Ectodermal cell (in vitro differentiated cells): ENCODE measurements at regions not wholly inside any gene's neighbourhood (a gene's known extent, or its start where the extent isn't known, plus 50 kb on each side); places are given as distances from the start of the nearest gene placed in this dataset.

Source experiments
- H3K27ac ChIP-seq: 2 replicates; pipeline ENCODE4 v1.7.0; 2013; ENCODE audit warnings: mild to moderate bottlenecking, low read depth, low read length; ENCODE audit not compliant: insufficient read depth, poor library complexity, severe bottlenecking
- H3K27me3 ChIP-seq: 2 replicates; pipeline ENCODE4 v1.7.0; 2013; ENCODE audit warnings: mild to moderate bottlenecking, low read length; ENCODE audit not compliant: insufficient read depth, control insufficient read depth, poor library complexity, severe bottlenecking
- H3K36me3 ChIP-seq: one replicate; pipeline ENCODE4 v1.7.0; 2013; ENCODE audit warnings: low read length; ENCODE audit not compliant: control insufficient read depth, insufficient read depth
- H3K4me1 ChIP-seq: one replicate; pipeline ENCODE4 v1.7.0; 2013; ENCODE audit warnings: low read length; ENCODE audit not compliant: control insufficient read depth, insufficient read depth
- H3K4me3 ChIP-seq: 2 replicates; pipeline ENCODE4 v1.7.0; 2013; ENCODE audit warnings: low read depth, low read length, control low read depth; ENCODE audit not compliant: insufficient read depth
- H3K9me3 ChIP-seq: 2 replicates; pipeline ENCODE4 v1.7.0; 2013; ENCODE audit warnings: mild to moderate bottlenecking, low read length, moderate library complexity; ENCODE audit not compliant: control insufficient read depth
- WGBS, 2 experiments: methylation state at CpG; one replicate each; pipeline ENCODE4 v1.1.7; 2013; ENCODE audit warnings: missing lambda C conversion rate in 2 of 2; 5-methylcytosine and 5-hydroxymethylcytosine counted together

DNA sequence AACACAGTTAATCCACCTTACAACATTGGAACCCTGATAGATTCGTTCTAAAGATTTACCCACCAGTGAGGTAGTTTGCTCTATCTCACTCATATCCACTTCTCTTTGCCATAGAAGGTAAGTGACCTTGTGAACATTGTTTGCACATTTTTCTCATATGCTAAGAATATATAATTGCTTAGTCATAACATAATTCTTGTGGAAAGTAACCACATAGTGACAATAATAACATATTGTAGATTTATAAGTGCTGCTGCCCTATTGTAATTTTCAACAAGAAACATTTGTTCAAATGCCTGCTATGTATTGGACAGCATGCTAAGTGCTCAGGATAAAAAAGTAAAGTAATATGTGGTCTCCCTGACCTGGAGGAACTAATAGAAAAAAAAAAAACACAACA is 554.2 kb upstream of the KCNMB2 start:
- WGBS, 2 experiments, result 86 to 100% methylated on average over 1 of the region's 1 CpG
- H3K4me3 ChIP-seq, result no peak overlapping the region
- no peaks in the 10 kb centered on the region for H3K36me3 ChIP-seq
- H3K27me3 ChIP-seq, result no peaks in the 10 kb centered on the region
- no peaks in the 10 kb centered on the region for H3K4me1 ChIP-seq
- no peak overlapping the region for H3K27ac ChIP-seq
- no peaks in the 10 kb centered on the region for H3K9me3 ChIP-seq

DNA sequence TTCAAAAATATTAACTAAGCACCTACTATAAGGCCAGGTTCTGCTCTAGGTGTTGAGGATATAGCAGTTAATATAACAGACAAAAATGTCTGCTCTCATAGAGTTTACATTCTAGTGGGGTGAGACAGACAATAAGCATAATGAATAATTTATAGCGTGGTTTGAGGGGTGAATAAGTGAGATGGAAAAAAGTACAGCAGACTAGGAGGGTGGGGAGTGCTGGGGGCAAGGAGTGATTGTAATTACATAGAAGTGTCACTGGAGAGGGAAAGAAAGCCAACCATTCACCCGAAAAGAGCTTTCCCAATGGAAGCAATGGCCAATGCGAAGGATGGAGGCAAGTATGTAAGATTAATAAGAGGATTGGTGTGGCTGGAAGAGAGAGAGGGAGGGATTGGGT is 552.9 kb upstream of the KCNMB2 start:
- Histone ChIP-seq H3K4me1 (no peaks in the 10 kb centered on the region), H3K9me3 (no peaks in the 10 kb centered on the region), H3K27me3 (no peaks in the 10 kb centered on the region), H3K4me3 (no peak overlapping the region), H3K27ac (no peak overlapping the region), H3K36me3 (no peaks in the 10 kb centered on the region)
- 97% methylated on average over 3 of the region's 3 CpGs for WGBS, 2 experiments

DNA sequence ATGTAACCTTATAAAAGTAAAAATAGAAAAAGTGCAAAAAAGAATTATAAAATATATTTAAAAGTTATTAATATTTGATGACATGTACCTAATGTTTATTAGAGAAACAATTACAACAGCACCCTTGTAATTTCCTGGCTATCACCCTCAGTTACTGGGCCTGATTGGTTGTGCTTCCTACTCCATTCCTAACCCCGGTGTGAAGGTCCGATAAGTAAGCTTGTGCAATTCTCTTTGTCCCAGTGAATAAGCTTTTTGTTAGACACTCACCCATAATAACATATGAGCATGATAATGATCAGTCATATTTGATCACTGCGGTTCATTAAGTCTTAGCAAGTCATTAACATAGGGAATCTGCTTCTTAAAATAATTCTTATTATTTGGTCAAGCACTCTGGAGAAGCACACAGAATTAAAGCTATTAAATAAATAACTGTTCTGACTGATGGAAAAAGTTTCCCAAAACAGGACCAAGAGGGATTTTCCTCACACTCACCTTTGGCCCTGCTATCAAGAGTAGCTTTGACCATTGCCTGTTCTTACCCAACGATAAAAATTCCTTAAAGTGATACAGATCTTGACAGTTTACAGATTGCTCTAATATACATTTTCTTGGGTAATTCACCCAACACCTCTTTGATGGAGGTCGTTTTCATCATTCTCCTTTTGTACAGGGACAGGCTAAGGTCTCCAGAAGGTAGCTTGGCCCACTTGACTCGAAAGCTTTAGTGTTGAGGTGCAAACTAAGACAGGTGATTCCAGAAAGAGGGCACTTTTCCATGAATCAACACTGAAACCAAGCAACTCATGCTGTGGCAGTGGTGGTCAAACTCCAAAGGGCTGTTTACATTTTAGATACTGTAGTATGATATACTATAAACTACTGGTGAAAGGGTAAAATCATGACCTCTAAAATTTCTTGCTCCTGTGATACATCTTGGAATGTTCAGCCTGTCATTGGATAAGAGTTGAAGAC is 543.0 kb upstream of the KCNMB2 start:
- H3K4me1 ChIP-seq, result no peaks in the 10 kb centered on the region
- no peaks in the 10 kb centered on the region for H3K9me3 ChIP-seq
- H3K36me3 ChIP-seq, result no peaks in the 10 kb centered on the region
- WGBS, 2 experiments, result 91 to 95% methylated on average over 5 to 6 of the region's 6 CpGs
- no peak overlapping the region for H3K27ac ChIP-seq
- H3K27me3 ChIP-seq, result no peaks in the 10 kb centered on the region
- H3K4me3 ChIP-seq, result no peak overlapping the region

DNA sequence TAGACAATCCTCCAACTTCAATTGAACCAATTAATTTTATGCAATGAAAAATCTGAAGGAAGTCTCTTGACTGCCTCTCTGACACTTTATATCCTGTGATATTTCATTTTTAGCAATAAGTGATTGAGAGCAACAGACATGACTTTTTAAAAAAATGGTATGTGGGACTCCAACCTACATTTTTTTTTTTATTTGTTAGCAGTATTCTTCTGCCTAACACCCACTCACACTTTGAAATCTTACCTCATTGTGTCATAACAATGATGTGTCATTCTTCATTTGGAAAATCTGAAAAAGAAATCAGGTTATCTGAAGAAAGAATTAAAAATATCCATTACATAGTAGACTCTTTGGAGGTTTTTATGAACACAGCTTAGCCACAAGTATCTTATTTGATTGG is 541.3 kb upstream of the KCNMB2 start:
- Histone ChIP-seq H3K9me3 (no peaks in the 10 kb centered on the region), H3K27ac (no peak overlapping the region), H3K4me1 (no peaks in the 10 kb centered on the region), H3K27me3 (no peaks in the 10 kb centered on the region), H3K36me3 (no peaks in the 10 kb centered on the region), H3K4me3 (no peak overlapping the region)

DNA sequence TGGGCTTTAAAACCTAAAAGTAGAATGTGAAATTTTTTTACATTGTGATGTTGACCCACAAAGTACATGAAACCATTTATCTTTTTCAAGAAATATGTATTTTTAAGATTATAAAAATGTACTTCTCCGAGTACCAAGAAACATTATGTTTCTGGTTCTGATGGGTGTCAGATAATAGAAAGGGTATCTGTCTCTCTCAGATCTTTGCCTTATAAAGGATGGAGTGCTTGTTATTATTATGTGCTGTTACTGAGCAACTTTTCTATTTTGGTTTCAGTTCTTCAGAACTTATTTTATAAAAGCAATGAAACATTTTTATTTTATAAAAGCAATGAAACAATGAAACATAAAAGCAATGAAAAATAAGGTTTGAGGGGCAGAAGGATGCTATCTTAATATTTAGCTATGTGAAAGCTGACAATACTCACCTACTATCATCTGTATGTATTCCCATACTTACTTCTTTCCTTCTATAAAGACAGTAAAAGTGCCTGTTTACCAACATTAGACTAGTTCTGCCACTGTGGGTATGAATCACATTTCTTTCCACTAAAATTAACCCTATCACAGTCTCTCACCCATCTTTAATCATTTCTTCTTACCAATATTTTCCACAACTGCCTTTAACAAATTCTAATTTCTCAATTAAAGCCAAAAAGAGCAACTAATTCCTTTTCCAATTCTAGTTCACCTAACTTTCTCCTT is 540.7 kb upstream of the KCNMB2 start:
- Histone ChIP-seq H3K4me3 (no peak overlapping the region), H3K4me1 (no peaks in the 10 kb centered on the region), H3K27me3 (no peaks in the 10 kb centered on the region), H3K9me3 (no peaks in the 10 kb centered on the region), H3K36me3 (no peaks in the 10 kb centered on the region), H3K27ac (no peak overlapping the region)
- 86 to 87% methylated on average over 1 of the region's 1 CpG for WGBS, 2 experiments

DNA sequence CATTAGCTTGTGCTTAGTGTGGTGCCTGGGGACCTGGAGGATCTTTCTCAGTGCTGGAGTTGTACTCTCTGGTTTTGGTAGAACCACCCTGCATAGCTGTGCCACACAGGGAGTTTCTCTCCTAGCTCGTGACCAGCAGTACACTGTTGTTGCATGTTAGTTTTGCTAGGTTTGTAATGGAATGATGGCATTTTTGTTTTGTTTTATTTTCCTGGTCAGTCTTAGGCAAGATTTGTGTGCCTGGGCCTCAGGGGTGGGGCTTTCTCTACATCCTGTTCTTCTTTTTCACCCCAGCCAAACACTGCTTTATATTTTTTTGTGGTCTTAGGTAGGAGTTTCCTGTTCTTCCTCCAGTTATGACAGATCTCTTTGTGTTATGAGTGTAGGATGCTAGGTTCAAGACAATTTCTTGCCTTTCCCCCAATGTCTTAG is 534.5 kb upstream of the KCNMB2 start:
- no peak overlapping the region for H3K4me3 ChIP-seq
- H3K4me1 ChIP-seq, result no peaks in the 10 kb centered on the region
- H3K27ac ChIP-seq, result no peak overlapping the region
- WGBS, 2 experiments, result 88 to 89% methylated on average over 1 of the region's 1 CpG
- H3K36me3 ChIP-seq, result no peaks in the 10 kb centered on the region
- no peaks in the 10 kb centered on the region for H3K27me3 ChIP-seq
- no peaks in the 10 kb centered on the region for H3K9me3 ChIP-seq

DNA sequence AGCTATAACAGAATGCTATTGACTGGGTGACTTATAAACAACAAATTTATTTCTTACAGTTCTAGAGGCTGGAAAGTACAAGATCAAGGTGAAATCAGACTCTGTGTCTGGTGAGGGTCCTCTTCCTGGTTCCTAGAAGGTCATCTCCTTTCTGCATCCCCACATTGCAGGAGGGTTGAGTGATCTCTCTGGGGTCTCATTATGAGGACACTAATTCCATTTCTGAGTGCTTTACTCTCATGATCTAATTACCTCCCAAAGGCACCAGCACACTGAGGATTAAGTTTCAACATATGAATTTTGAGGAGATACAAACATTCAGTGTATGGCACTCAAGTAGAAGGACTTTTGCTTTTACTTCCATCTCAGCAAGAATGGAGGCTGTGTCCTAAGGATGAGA is 534.1 kb upstream of the KCNMB2 start:
- Histone ChIP-seq H3K27ac (no peak overlapping the region), H3K4me1 (no peaks in the 10 kb centered on the region), H3K27me3 (no peaks in the 10 kb centered on the region), H3K4me3 (no peak overlapping the region), H3K36me3 (no peaks in the 10 kb centered on the region), H3K9me3 (no peaks in the 10 kb centered on the region)

DNA sequence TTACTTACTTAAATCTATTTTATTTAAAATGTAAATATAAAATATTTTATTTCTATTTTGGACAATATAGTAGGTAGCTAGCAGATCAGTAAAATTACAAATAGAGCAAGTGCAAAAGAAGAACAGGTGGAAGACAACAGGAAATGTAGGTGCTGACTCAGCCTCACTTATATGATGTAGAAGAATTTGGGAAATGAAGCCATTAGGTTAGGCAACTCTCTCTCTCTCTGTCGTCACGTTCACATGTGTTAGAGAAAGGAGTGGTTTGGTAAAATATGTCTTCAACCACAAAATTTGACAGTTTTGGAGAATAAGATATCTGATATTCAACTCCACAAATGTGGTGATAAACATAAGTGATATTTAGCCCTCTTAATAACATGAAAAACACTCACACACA is 532.5 kb upstream of the KCNMB2 start:
- Histone ChIP-seq H3K27me3 (no peaks in the 10 kb centered on the region), H3K4me3 (no peak overlapping the region), H3K9me3 (no peaks in the 10 kb centered on the region), H3K36me3 (no peaks in the 10 kb centered on the region), H3K27ac (no peak overlapping the region), H3K4me1 (no peaks in the 10 kb centered on the region)
- 100% methylated on average over 1 to 2 of the region's 2 CpGs for WGBS, 2 experiments

DNA sequence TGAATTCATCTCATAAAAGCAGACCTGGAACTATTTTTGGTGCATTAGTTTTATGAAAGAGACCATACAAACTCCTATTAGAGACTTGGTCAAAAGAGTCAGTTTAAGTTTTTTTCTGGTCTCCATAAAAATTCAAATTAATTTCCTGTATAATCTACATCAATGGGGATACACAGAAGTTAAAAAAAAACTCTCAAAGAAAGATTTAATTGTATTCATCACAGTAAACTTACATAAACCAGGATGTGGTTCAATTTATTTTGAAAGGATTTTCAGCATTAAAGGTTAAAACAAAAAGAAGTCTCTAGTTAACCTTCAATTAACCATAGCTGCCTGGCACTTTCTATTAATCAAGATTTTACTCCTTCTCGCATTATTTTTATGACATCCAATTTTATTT is 530.3 kb upstream of the KCNMB2 start:
- no peaks in the 10 kb centered on the region for H3K9me3 ChIP-seq
- H3K4me3 ChIP-seq, result no peak overlapping the region
- no peak overlapping the region for H3K27ac ChIP-seq
- no peaks in the 10 kb centered on the region for H3K36me3 ChIP-seq
- H3K27me3 ChIP-seq, result no peaks in the 10 kb centered on the region
- 100% methylated on average over 1 of the region's 1 CpG; no CpG with 5 or more reads in 1 of the 2 experiments for WGBS, 2 experiments
- H3K4me1 ChIP-seq, result no peaks in the 10 kb centered on the region

DNA sequence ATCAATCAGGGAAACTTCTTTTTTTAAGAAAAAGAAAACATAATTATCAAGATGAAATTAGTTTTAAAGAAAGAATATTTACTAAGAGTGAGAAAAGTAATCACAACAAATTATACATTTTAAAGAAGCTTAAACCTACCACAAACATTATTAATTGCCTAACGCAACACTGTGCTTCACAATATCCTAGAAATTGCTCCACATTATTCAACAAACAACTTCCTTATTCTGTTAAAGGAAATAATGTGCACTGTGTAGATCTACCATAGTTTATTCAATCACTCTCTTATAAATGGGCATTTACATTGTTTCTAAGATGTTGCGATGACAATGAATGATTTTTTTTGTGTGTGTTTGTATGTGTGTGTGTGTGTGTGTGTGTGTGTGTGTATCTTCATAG is 525.9 kb upstream of the KCNMB2 start:
- Histone ChIP-seq H3K4me3 (no peak overlapping the region), H3K9me3 (no peaks in the 10 kb centered on the region), H3K36me3 (no peaks in the 10 kb centered on the region), H3K27me3 (no peaks in the 10 kb centered on the region), H3K27ac (no peak overlapping the region), H3K4me1 (no peaks in the 10 kb centered on the region)
- 94 to 98% methylated on average over 2 of the region's 2 CpGs for WGBS, 2 experiments
